GM23338 (cell line): ENCODE measurements at regions not wholly inside any gene's neighbourhood (a gene's known extent, or its start where the extent isn't known, plus 50 kb on each side); places are given as distances from the start of the nearest gene placed in this dataset.
A peak's percentile ranks its signal among the peaks of the same experiment; 100 is the strongest.

Experiments
- ATAC-seq: fragments of 200-7000 bp; cut with Tn5 transposase; 3 replicates; pipeline ENCODE4 v1.9.1; 2020
- DNase-seq: peaks from one replicate; pipeline ENCODE4 v3.0.0-alpha.2; 2015; ENCODE audit warnings: low spot score
- H2AFZ ChIP-seq: fragments of 200-600 bp; sonication (generic); 2 replicates; pipeline ENCODE4 v1.8.0; 2016; ENCODE audit warnings: antibody characterized with exemption, mild to moderate bottlenecking, moderate library complexity
- H3F3A ChIP-seq: fragments of 200-600 bp; sonication (generic); replicated peaks from 2 replicates; pipeline ENCODE4 v1.8.0; 2017; ENCODE audit warnings: antibody characterized with exemption, mixed run types, low read depth
- H3K27ac ChIP-seq: fragments of 200-600 bp; sonication (generic); 2 replicates; pipeline ENCODE4 v1.6.1; 2016; ENCODE audit warnings: low read depth
- H3K27me3 ChIP-seq: fragments of 200-600 bp; sonication (generic); 2 replicates; pipeline ENCODE4 v1.8.0; 2016; ENCODE audit warnings: mild to moderate bottlenecking, mixed run types, moderate library complexity; ENCODE audit not compliant: insufficient read depth
- H3K36me3 ChIP-seq: fragments of 200-600 bp; sonication (generic); 2 replicates; pipeline ENCODE4 v1.8.0; 2016; ENCODE audit warnings: mild to moderate bottlenecking; ENCODE audit not compliant: insufficient read depth
- H3K4me1 ChIP-seq: fragments of 200-600 bp; sonication (generic); 2 replicates; pipeline ENCODE4 v1.8.0; 2016; ENCODE audit warnings: mild to moderate bottlenecking, moderate library complexity; ENCODE audit not compliant: insufficient read depth
- H3K4me2 ChIP-seq: fragments of 200-600 bp; sonication (generic); 2 replicates; pipeline ENCODE4 v1.7.1; 2017; ENCODE audit warnings: mixed run types
- H3K4me3 ChIP-seq: fragments of 200-600 bp; sonication (generic); 2 replicates; pipeline ENCODE4 v1.6.1; 2016; ENCODE audit warnings: mixed run types
- H3K79me2 ChIP-seq: fragments of 200-600 bp; sonication (generic); replicated peaks from 2 replicates; pipeline ENCODE4 v1.8.0; 2017; ENCODE audit warnings: mild to moderate bottlenecking; ENCODE audit not compliant: insufficient read depth
- H3K9me2 ChIP-seq: fragments of 200-600 bp; sonication (generic); 2 replicates; pipeline ENCODE4 v1.8.0; 2017; ENCODE audit not compliant: insufficient read depth
- H4K20me1 ChIP-seq: fragments of 200-600 bp; sonication (generic); replicated peaks from 2 replicates; pipeline ENCODE4 v1.8.0; 2017; ENCODE audit warnings: mild to moderate bottlenecking; ENCODE audit not compliant: insufficient read depth
- H3K27ac Mint-ChIP-seq: 2 replicates; pipeline ENCODE4 v1.8.0; 2020; ENCODE audit warnings: inconsistent platforms, mild to moderate bottlenecking, moderate library complexity, mixed read lengths
- H3K27me3 Mint-ChIP-seq: 3 replicates; pipeline ENCODE4 v1.8.0; 2022; ENCODE audit warnings: low read depth, mild to moderate bottlenecking, moderate library complexity, mixed read lengths, inconsistent platforms; ENCODE audit not compliant: insufficient read depth, poor library complexity
- H3K36me3 Mint-ChIP-seq: 3 replicates; pipeline ENCODE4 v1.8.0; 2021; ENCODE audit warnings: low read depth, mild to moderate bottlenecking, inconsistent platforms, moderate library complexity, mixed read lengths
- H3K4me1 Mint-ChIP-seq: 3 replicates; pipeline ENCODE4 v1.8.0; 2020; ENCODE audit warnings: mild to moderate bottlenecking, inconsistent platforms, mixed read lengths
- H3K4me3 Mint-ChIP-seq: 3 replicates; pipeline ENCODE4 v1.8.0; 2021; ENCODE audit warnings: moderate library complexity, mild to moderate bottlenecking, inconsistent platforms, mixed read lengths
- H3K9me3 Mint-ChIP-seq: 3 replicates; pipeline ENCODE4 v1.8.0; 2020; ENCODE audit warnings: moderate library complexity, mild to moderate bottlenecking, inconsistent platforms, mixed read lengths
- CREB1 ChIP-seq: fragments of 250-450 bp; sonication (Bioruptor Pico); IDR thresholded peaks from 2 replicates; pipeline ENCODE4 v1.5.0; 2020; ENCODE audit warnings: low read depth, mild to moderate bottlenecking, moderate library complexity
- ETS1 ChIP-seq: IDR thresholded peaks from 2 replicates; pipeline ENCODE4 v1.6.1; 2016; ENCODE audit warnings: antibody characterized with exemption
- EZH2 ChIP-seq: fragments of 200-600 bp; sonication (generic); IDR thresholded peaks from one replicate; pipeline ENCODE4 v1.8.0; 2017; ENCODE audit warnings: antibody characterized with exemption, mild to moderate bottlenecking, low read depth; ENCODE audit not compliant: unreplicated experiment
- EZH2phosphoT487 ChIP-seq: fragments of 200-600 bp; sonication (generic); IDR thresholded peaks from one replicate; pipeline ENCODE4 v1.8.1; 2018; ENCODE audit warnings: antibody characterized with exemption; ENCODE audit not compliant: unreplicated experiment
- JUNB ChIP-seq: IDR thresholded peaks from one replicate; pipeline ENCODE4 v1.6.1; 2016; ENCODE audit warnings: antibody characterized with exemption; ENCODE audit not compliant: unreplicated experiment
- NANOG ChIP-seq: IDR thresholded peaks from 2 replicates; pipeline ENCODE4 v1.6.1; 2016; ENCODE audit warnings: antibody characterized with exemption, borderline replicate concordance
- POLR2AphosphoS5 ChIP-seq: IDR thresholded peaks from 2 replicates; pipeline ENCODE4 v1.6.1; 2016; ENCODE audit warnings: antibody characterized with exemption, low read depth
- REST ChIP-seq: IDR thresholded peaks from one replicate; pipeline ENCODE4 v1.6.1; 2018; ENCODE audit warnings: antibody characterized with exemption; ENCODE audit not compliant: unreplicated experiment
- STAT1 ChIP-seq: IDR thresholded peaks from one replicate; pipeline ENCODE4 v1.6.1; 2016; ENCODE audit warnings: antibody characterized with exemption; ENCODE audit not compliant: unreplicated experiment
- ZNF114 ChIP-seq: fragments of 250-450 bp; sonication (Bioruptor Pico); IDR thresholded peaks from 2 replicates; pipeline ENCODE4 v1.5.0; 2020; ENCODE audit warnings: mild to moderate bottlenecking, moderate library complexity
- ZNF331 ChIP-seq: fragments of 250-450 bp; sonication (Bioruptor Pico); IDR thresholded peaks from 2 replicates; pipeline ENCODE4 v1.5.0; 2020; ENCODE audit warnings: low read depth, mild to moderate bottlenecking, moderate library complexity
- TF ChIP-seq, protein P1 (sequence below), 2 experiments: fragments of 200-600 bp in 1 of 2; sonication (generic) in 1 of 2; conservative IDR thresholded peaks; 2 replicates each; pipeline versions ENCODE4 v1.5.1 to v1.6.1; 2016 to 2017; ENCODE audit warnings: antibody characterized with exemption in 2 of 2, low read depth in 2 of 2, mild to moderate bottlenecking in 2 of 2, moderate library complexity in 1 of 2
- TF ChIP-seq, protein P2 (sequence below): fragments of 250-450 bp; sonication (Bioruptor Pico); IDR thresholded peaks from 2 replicates; pipeline ENCODE4 v1.5.0; 2020; ENCODE audit warnings: mild to moderate bottlenecking, moderate library complexity

GRCh38 chr18:46196627-46197243, 92.5 kb downstream of the HAUS1 start:
- H3K27me3 Mint-ChIP-seq = peaks cover 2% of the 10 kb centered on the region
- no peaks in the 10 kb centered on the region for H3K9me3 Mint-ChIP-seq
- Histone ChIP-seq H3F3A (no peaks in the 10 kb centered on the region), H3K4me3 (no peak overlapping the region), H3K79me2 (peaks cover 88% of the 10 kb centered on the region), H3K9me2 (no peaks in the 10 kb centered on the region), H3K27ac (peak overlapping the region; percentile 32; the same call in 1 of the 2 replicates), H3K4me1 (no peaks in the 10 kb centered on the region), H3K4me2 (no peak overlapping the region), H3K27me3 (no peaks in the 10 kb centered on the region), H3K36me3 (no peaks in the 10 kb centered on the region), H2AFZ (no peak overlapping the region), H4K20me1 (peaks cover 7% of the 10 kb centered on the region; the same call in 1 of the 2 replicates)
- DNase-seq (no peak), ATAC-seq (no peak)
- H3K4me1 Mint-ChIP-seq = peaks cover 4% of the 10 kb centered on the region; the same call in 2 of the 3 replicates
- no peak for TF ChIP-seq ETS1
- no peak for TF ChIP-seq POLR2AphosphoS5
- TF ChIP-seq, protein P1, sequence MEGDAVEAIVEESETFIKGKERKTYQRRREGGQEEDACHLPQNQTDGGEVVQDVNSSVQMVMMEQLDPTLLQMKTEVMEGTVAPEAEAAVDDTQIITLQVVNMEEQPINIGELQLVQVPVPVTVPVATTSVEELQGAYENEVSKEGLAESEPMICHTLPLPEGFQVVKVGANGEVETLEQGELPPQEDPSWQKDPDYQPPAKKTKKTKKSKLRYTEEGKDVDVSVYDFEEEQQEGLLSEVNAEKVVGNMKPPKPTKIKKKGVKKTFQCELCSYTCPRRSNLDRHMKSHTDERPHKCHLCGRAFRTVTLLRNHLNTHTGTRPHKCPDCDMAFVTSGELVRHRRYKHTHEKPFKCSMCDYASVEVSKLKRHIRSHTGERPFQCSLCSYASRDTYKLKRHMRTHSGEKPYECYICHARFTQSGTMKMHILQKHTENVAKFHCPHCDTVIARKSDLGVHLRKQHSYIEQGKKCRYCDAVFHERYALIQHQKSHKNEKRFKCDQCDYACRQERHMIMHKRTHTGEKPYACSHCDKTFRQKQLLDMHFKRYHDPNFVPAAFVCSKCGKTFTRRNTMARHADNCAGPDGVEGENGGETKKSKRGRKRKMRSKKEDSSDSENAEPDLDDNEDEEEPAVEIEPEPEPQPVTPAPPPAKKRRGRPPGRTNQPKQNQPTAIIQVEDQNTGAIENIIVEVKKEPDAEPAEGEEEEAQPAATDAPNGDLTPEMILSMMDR (conservative IDR thresholded peaks at IDR 0.05; ENCODE audit: low read depth in 2 of 2) = no peak
- no peak for TF ChIP-seq REST
- TF ChIP-seq EZH2 = no peak
- TF ChIP-seq ZNF331 = no peak
- TF ChIP-seq STAT1 = no peak
- no peak for TF ChIP-seq EZH2phosphoT487
- TF ChIP-seq JUNB = no peak
- no peak for TF ChIP-seq NANOG
- no peak for TF ChIP-seq CREB1 (CRISPR knock-in tag)
- TF ChIP-seq, protein P2, sequence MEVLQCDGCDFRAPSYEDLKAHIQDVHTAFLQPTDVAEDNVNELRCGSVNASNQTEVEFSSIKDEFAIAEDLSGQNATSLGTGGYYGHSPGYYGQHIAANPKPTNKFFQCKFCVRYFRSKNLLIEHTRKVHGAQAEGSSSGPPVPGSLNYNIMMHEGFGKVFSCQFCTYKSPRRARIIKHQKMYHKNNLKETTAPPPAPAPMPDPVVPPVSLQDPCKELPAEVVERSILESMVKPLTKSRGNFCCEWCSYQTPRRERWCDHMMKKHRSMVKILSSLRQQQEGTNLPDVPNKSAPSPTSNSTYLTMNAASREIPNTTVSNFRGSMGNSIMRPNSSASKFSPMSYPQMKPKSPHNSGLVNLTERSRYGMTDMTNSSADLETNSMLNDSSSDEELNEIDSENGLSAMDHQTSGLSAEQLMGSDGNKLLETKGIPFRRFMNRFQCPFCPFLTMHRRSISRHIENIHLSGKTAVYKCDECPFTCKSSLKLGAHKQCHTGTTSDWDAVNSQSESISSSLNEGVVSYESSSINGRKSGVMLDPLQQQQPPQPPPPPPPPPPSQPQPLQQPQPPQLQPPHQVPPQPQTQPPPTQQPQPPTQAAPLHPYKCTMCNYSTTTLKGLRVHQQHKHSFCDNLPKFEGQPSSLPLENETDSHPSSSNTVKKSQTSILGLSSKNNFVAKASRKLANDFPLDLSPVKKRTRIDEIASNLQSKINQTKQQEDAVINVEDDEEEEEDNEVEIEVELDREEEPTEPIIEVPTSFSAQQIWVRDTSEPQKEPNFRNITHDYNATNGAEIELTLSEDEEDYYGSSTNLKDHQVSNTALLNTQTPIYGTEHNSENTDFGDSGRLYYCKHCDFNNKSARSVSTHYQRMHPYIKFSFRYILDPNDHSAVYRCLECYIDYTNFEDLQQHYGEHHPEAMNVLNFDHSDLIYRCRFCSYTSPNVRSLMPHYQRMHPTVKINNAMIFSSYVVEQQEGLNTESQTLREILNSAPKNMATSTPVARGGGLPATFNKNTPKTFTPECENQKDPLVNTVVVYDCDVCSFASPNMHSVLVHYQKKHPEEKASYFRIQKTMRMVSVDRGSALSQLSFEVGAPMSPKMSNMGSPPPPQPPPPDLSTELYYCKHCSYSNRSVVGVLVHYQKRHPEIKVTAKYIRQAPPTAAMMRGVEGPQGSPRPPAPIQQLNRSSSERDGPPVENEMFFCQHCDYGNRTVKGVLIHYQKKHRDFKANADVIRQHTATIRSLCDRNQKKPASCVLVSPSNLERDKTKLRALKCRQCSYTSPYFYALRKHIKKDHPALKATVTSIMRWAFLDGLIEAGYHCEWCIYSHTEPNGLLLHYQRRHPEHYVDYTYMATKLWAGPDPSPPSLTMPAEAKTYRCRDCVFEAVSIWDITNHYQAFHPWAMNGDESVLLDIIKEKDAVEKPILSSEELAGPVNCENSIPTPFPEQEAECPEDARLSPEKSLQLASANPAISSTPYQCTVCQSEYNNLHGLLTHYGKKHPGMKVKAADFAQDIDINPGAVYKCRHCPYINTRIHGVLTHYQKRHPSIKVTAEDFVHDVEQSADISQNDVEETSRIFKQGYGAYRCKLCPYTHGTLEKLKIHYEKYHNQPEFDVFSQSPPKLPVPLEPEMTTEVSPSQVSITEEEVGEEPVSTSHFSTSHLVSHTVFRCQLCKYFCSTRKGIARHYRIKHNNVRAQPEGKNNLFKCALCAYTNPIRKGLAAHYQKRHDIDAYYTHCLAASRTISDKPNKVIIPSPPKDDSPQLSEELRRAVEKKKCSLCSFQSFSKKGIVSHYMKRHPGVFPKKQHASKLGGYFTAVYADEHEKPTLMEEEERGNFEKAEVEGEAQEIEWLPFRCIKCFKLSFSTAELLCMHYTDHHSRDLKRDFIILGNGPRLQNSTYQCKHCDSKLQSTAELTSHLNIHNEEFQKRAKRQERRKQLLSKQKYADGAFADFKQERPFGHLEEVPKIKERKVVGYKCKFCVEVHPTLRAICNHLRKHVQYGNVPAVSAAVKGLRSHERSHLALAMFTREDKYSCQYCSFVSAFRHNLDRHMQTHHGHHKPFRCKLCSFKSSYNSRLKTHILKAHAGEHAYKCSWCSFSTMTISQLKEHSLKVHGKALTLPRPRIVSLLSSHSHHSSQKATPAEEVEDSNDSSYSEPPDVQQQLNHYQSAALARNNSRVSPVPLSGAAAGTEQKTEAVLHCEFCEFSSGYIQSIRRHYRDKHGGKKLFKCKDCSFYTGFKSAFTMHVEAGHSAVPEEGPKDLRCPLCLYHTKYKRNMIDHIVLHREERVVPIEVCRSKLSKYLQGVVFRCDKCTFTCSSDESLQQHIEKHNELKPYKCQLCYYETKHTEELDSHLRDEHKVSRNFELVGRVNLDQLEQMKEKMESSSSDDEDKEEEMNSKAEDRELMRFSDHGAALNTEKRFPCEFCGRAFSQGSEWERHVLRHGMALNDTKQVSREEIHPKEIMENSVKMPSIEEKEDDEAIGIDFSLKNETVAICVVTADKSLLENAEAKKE = no peak
- no peak for TF ChIP-seq ZNF114 (CRISPR knock-in tag)
- no peak overlapping the region for H3K4me3 Mint-ChIP-seq
- H3K27ac Mint-ChIP-seq = no peak overlapping the region
- peaks cover 4% of the 10 kb centered on the region; the same call in 1 of the 3 replicates for H3K36me3 Mint-ChIP-seq
